Urinary bladder (tissue), 3 donors: ENCODE measurements at regions not wholly inside any gene's neighbourhood (a gene's known extent, or its start where the extent isn't known, plus 50 kb on each side); places are given as distances from the start of the nearest gene placed in this dataset.

Source experiments
- DNase-seq: peaks from one replicate; pipeline ENCODE4 v3.0.0-alpha.2; 2015; ENCODE audit errors: extremely low spot score
- H3K27ac ChIP-seq: one replicate; pipeline ENCODE4 v1.5.1; 2013; ENCODE audit warnings: low read depth, mild to moderate bottlenecking, moderate library complexity
- H3K36me3 ChIP-seq: one replicate; pipeline ENCODE4 v1.6.1; 2013; ENCODE audit warnings: mild to moderate bottlenecking, moderate library complexity; ENCODE audit not compliant: insufficient read depth
- H3K4me1 ChIP-seq: one replicate; pipeline ENCODE4 v1.6.1; 2013; ENCODE audit warnings: mild to moderate bottlenecking, moderate library complexity; ENCODE audit not compliant: insufficient read depth
- H3K4me3 ChIP-seq: one replicate; pipeline ENCODE4 v1.5.1; 2013; ENCODE audit warnings: low read depth, low read length
- WGBS: extraction: QIAGEN DNeasy Blood & Tissue Kit; methylation state at CpG from one replicate; pipeline ENCODE4 v1.1.7; 2013; 5-methylcytosine and 5-hydroxymethylcytosine counted together
- donor health status: healthy with polysubstance abuse.
- donor health status: healthy.

GRCh38 chr1:56235909-56236510 is 343.4 kb downstream of the PLPP3 start:
- WGBS = 75% methylated on average over 2 of the region's 2 CpGs
- H3K27ac ChIP-seq = no peak overlapping the region
- no peak overlapping the region for H3K4me3 ChIP-seq
- no peaks in the 10 kb centered on the region for H3K4me1 ChIP-seq
- DNase-seq = no peak
- no peaks in the 10 kb centered on the region for H3K36me3 ChIP-seq

GRCh38 chr1:56229186-56229585 is 350.2 kb downstream of the PLPP3 start:
- no peak overlapping the region for H3K4me3 ChIP-seq
- H3K36me3 ChIP-seq = no peaks in the 10 kb centered on the region
- DNase-seq = peak; percentile 13
- H3K4me1 ChIP-seq = no peaks in the 10 kb centered on the region
- no peak overlapping the region for H3K27ac ChIP-seq
- 55% methylated on average over 8 of the region's 8 CpGs for WGBS

- H3K4me1 ChIP-seq = no peaks in the 10 kb centered on the region
- WGBS = 79% methylated on average over 3 of the region's 3 CpGs
- no peak for DNase-seq
- H3K36me3 ChIP-seq = no peaks in the 10 kb centered on the region
- no peak overlapping the region for H3K4me3 ChIP-seq
- H3K27ac ChIP-seq = no peak overlapping the region
Measured at GRCh38 chr1:56227886-56228285, 351.5 kb downstream of the PLPP3 start.

GRCh38 chr1:56227401-56227800 is 352.0 kb downstream of the PLPP3 start:
- Histone ChIP-seq H3K4me1 (no peaks in the 10 kb centered on the region), H3K27ac (no peak overlapping the region), H3K36me3 (no peaks in the 10 kb centered on the region), H3K4me3 (no peak overlapping the region)
- WGBS = 94% methylated on average over 1 of the region's 1 CpG
- DNase-seq = no peak

GRCh38 chr1:56225964-56226815 is 353.2 kb downstream of the PLPP3 start:
- 99% methylated on average over 1 of the region's 1 CpG for WGBS
- H3K36me3 ChIP-seq = no peaks in the 10 kb centered on the region
- H3K4me3 ChIP-seq = no peak overlapping the region
- H3K27ac ChIP-seq = no peak overlapping the region
- no peaks in the 10 kb centered on the region for H3K4me1 ChIP-seq
- DNase-seq = no peak

GRCh38 chr1:56223968-56224367 is 355.4 kb downstream of the PLPP3 start:
- Histone ChIP-seq H3K4me3 (no peak overlapping the region), H3K27ac (no peak overlapping the region), H3K4me1 (no peaks in the 10 kb centered on the region), H3K36me3 (no peaks in the 10 kb centered on the region)
- DNase-seq = no peak
- WGBS = 92% methylated on average over 2 of the region's 2 CpGs

GRCh38 chr1:56222914-56223540 is 356.3 kb downstream of the PLPP3 start:
- no peak overlapping the region for H3K27ac ChIP-seq
- H3K36me3 ChIP-seq = no peaks in the 10 kb centered on the region
- no peak for DNase-seq
- no peak overlapping the region for H3K4me3 ChIP-seq
- no peaks in the 10 kb centered on the region for H3K4me1 ChIP-seq

GRCh38 chr1:56220021-56220420 is 359.3 kb downstream of the PLPP3 start:
- 94% methylated on average over 4 of the region's 4 CpGs for WGBS
- Histone ChIP-seq H3K27ac (no peak overlapping the region), H3K36me3 (no peaks in the 10 kb centered on the region), H3K4me1 (no peaks in the 10 kb centered on the region), H3K4me3 (no peak overlapping the region)
- DNase-seq = no peak

- no peaks in the 10 kb centered on the region for H3K4me1 ChIP-seq
- no peak for DNase-seq
- no peak overlapping the region for H3K4me3 ChIP-seq
- WGBS = 94% methylated on average over 4 of the region's 4 CpGs
- no peak overlapping the region for H3K27ac ChIP-seq
- H3K36me3 ChIP-seq = no peaks in the 10 kb centered on the region
Measured at GRCh38 chr1:56218023-56218422, 361.3 kb downstream of the PLPP3 start.

- no peak for DNase-seq
- Histone ChIP-seq H3K27ac (no peak overlapping the region), H3K4me3 (no peak overlapping the region), H3K4me1 (no peaks in the 10 kb centered on the region), H3K36me3 (no peaks in the 10 kb centered on the region)
- WGBS = 56% methylated on average over 4 of the region's 4 CpGs
Measured at GRCh38 chr1:56216218-56216617, 363.1 kb downstream of the PLPP3 start.

GRCh38 chr1:56215771-56216170 is 363.6 kb downstream of the PLPP3 start:
- Histone ChIP-seq H3K4me3 (no peak overlapping the region), H3K4me1 (no peaks in the 10 kb centered on the region), H3K36me3 (no peaks in the 10 kb centered on the region), H3K27ac (no peak overlapping the region)
- no peak for DNase-seq
- 69% methylated on average over 4 of the region's 4 CpGs for whole genome bisulfite sequencing

- no peak overlapping the region for H3K4me3 ChIP-seq
- H3K27ac ChIP-seq = no peak overlapping the region
- no peaks in the 10 kb centered on the region for H3K4me1 ChIP-seq
- no peaks in the 10 kb centered on the region for H3K36me3 ChIP-seq
- DNase-seq = no peak
- WGBS = 89% methylated on average over 3 of the region's 3 CpGs
Measured at GRCh38 chr1:56215086-56215485, 364.3 kb downstream of the PLPP3 start.

- Histone ChIP-seq H3K27ac (no peak overlapping the region), H3K36me3 (no peaks in the 10 kb centered on the region), H3K4me1 (no peaks in the 10 kb centered on the region), H3K4me3 (no peak overlapping the region)
- DNase-seq = no peak
Measured at GRCh38 chr1:56213068-56213467, 366.3 kb downstream of the PLPP3 start.

- WGBS = 97% methylated on average over 2 of the region's 2 CpGs
- H3K4me1 ChIP-seq = no peaks in the 10 kb centered on the region
- DNase-seq = no peak
- H3K27ac ChIP-seq = no peak overlapping the region
- no peaks in the 10 kb centered on the region for H3K36me3 ChIP-seq
- no peak overlapping the region for H3K4me3 ChIP-seq
Measured at GRCh38 chr1:56212143-56212542, 367.2 kb downstream of the PLPP3 start.
